ENCODE measurements at regions not wholly inside any gene's neighbourhood (a gene's known extent, or its start where the extent isn't known, plus 50 kb on each side); places are given as distances from the start of the nearest gene placed in this dataset.

- no peak for TF ChIP-seq POLR2AphosphoS5 (IDR thresholded peaks at IDR 0.05)
- TF ChIP-seq CTCF (IDR thresholded peaks at IDR 0.05 in 8 of 11, conservative IDR thresholded peaks at IDR 0.05 in 3 of 11) = no peak
- TF ChIP-seq POLR2A (IDR thresholded peaks at IDR 0.05) = no peak
Measured at GRCh38 chr7:123348690-123349089, 148.9 kb upstream of the SLC13A1 start.

All from spleen (tissue), 7 donors.